ENCODE measurements at regions not wholly inside any gene's neighbourhood (a gene's known extent, or its start where the extent isn't known, plus 50 kb on each side); places are given as distances from the start of the nearest gene placed in this dataset.
"Not testable (repeated sequence)": the region's sequence is repeated elsewhere in the genome, so short reads cannot be mapped to it uniquely, and the experiment has no call there.

GRCh38 chr15:36008719-36009118 is 462.8 kb upstream of the DPH6 start:
- no peak for DNase-seq

- DNase-seq, result no peak
These were observed 478.2 kb upstream of the DPH6 start for GRCh38 chr15:36024031-36024688.

GRCh38 chr15:36026627-36027283 is 480.8 kb upstream of the DPH6 start:
- DNase-seq, result no peak

- no peak for DNase-seq
These were observed 483.7 kb upstream of the DPH6 start for GRCh38 chr15:36029606-36030210.

GRCh38 chr15:36039996-36040572 is 494.1 kb upstream of the DPH6 start:
- no peak for DNase-seq

GRCh38 chr15:36047018-36047716 is 501.2 kb upstream of the DPH6 start:
- not testable (repeated sequence) for DNase-seq

- no peak for DNase-seq
These were observed 504.9 kb upstream of the DPH6 start for GRCh38 chr15:36050899-36051298.

GRCh38 chr15:36052641-36053040 is 506.7 kb upstream of the DPH6 start:
- DNase-seq, result not testable (repeated sequence)

GRCh38 chr15:36053746-36054145 is 507.8 kb upstream of the DPH6 start:
- DNase-seq, result no peak

GRCh38 chr15:36059596-36059995 is 513.6 kb upstream of the DPH6 start:
- DNase-seq, result no peak

- no peak for DNase-seq
These were observed 516.4 kb upstream of the DPH6 start for GRCh38 chr15:36062357-36062756.

GRCh38 chr15:36066757-36067156 is 512.7 kb upstream of the CDIN1 start:
- DNase-seq, result no peak

- DNase-seq, result no peak
These were observed 511.7 kb upstream of the CDIN1 start for GRCh38 chr15:36067483-36068274.

GRCh38 chr15:36075333-36075732 is 504.1 kb upstream of the CDIN1 start:
- no peak for DNase-seq

- DNase-seq, result no peak
These were observed 500.4 kb upstream of the CDIN1 start for GRCh38 chr15:36079021-36079420.

- DNase-seq, result no peak
These were observed 498.7 kb upstream of the CDIN1 start for GRCh38 chr15:36080759-36081158.

- no peak for DNase-seq
These were observed 489.0 kb upstream of the CDIN1 start for GRCh38 chr15:36090286-36090946.

GRCh38 chr15:36106640-36107335 is 472.6 kb upstream of the CDIN1 start:
- no peak for DNase-seq

GRCh38 chr15:36108541-36108940 is 470.9 kb upstream of the CDIN1 start:
- DNase-seq, result no peak

- no peak for DNase-seq
These were observed 469.3 kb upstream of the CDIN1 start for GRCh38 chr15:36109943-36110658.

- DNase-seq, result no peak
These were observed 468.8 kb upstream of the CDIN1 start for GRCh38 chr15:36110659-36110993.

Measured in NCI-H2171 (cell line).